ENCODE measurements at regions not wholly inside any gene's neighbourhood (a gene's known extent, or its start where the extent isn't known, plus 50 kb on each side); places are given as distances from the start of the nearest gene placed in this dataset.

GRCh38 chr3:150170852-150171520 lies 200.3 kb upstream of the PFN2 start:
- ChIA-PET POLR2A (no interaction called here), CTCF (no interaction called here)
- Histone ChIP-seq H3K79me2 (ENCODE audit: control insufficient read depth, insufficient read depth, low read length) (no peaks in the 10 kb centered on the region), H4K20me1 (ENCODE audit: control insufficient read depth, insufficient read depth, low read length, poor library complexity, severe bottlenecking) (no peaks in the 10 kb centered on the region), H3K4me2 (replicated peaks; ENCODE audit: low read depth, low read length, poor library complexity, severe bottlenecking) (no peak overlapping the region), H3K27me3 (replicated peaks in 1 of 4; ENCODE audit: control extremely low read depth in 1 of 4, control insufficient read depth in 3 of 4, insufficient read depth in 4 of 4, low read length in 3 of 4) (no peaks in the 10 kb centered on the region), H3K27ac (ENCODE audit: low read length in 2 of 2) (no peak overlapping the region), H3K4me1 (ENCODE audit: control insufficient read depth in 2 of 2, insufficient read depth in 2 of 2, low read length in 2 of 2) (no peaks in the 10 kb centered on the region), H2AFZ (ENCODE audit: insufficient read depth, low read depth, low read length, poor library complexity, severe bottlenecking) (no peak overlapping the region), H3K36me3 (replicated peaks in 1 of 2; ENCODE audit: control extremely low read depth in 1 of 2, control insufficient read depth in 1 of 2, extremely low read depth in 1 of 2, insufficient read depth in 2 of 2, low read length in 1 of 2) (no peaks in the 10 kb centered on the region), H3K4me3 (ENCODE audit: control extremely low read depth in 1 of 5, extremely low read depth in 1 of 5, insufficient read depth in 1 of 5, low read depth in 2 of 5, low read length in 4 of 5) (no peak overlapping the region), H3K9ac (ENCODE audit: low read length) (no peak overlapping the region), H3K9me3 (ENCODE audit: control extremely low read depth in 1 of 3, control insufficient read depth in 2 of 3, insufficient read depth in 1 of 3, low read length in 2 of 3) (no peaks in the 10 kb centered on the region)
- Mint-ChIP-seq H3K27ac (no peak overlapping the region), H3K27me3 (peaks cover 14% of the 10 kb centered on the region), H3K4me1 (no peaks in the 10 kb centered on the region), H3K4me3 (no peak overlapping the region), H3K9me3 (ENCODE audit: insufficient read depth) (no peaks in the 10 kb centered on the region)
- ATAC-seq (ENCODE audit: low read depth) = no peak
- TF ChIP-seq EZH2 (IDR thresholded peaks at IDR 0.05; ENCODE audit: borderline replicate concordance, insufficient read depth, low read depth, low read length, poor library complexity, severe bottlenecking) (no peak), CTCF (IDR thresholded peaks at IDR 0.05) (no peak)
- no peak for DNase-seq
- 81% methylated on average over 4 of the region's 6 CpGs for WGBS (ENCODE audit: insufficient coverage)
- intact Hi-C loops (cut with micrococcal nuclease) = no loop called here

- Mint-ChIP-seq H3K27ac (no peak overlapping the region), H3K27me3 (peaks cover 7% of the 10 kb centered on the region), H3K4me1 (no peaks in the 10 kb centered on the region), H3K4me3 (no peak overlapping the region), H3K9me3 (ENCODE audit: insufficient read depth) (no peaks in the 10 kb centered on the region)
- Histone ChIP-seq H3K4me2 (replicated peaks; ENCODE audit: low read depth, low read length, poor library complexity, severe bottlenecking) (no peak overlapping the region), H3K9ac (ENCODE audit: low read length) (no peak overlapping the region), H3K27ac (ENCODE audit: low read length in 2 of 2) (no peak overlapping the region), H3K36me3 (replicated peaks in 1 of 2; ENCODE audit: control extremely low read depth in 1 of 2, control insufficient read depth in 1 of 2, extremely low read depth in 1 of 2, insufficient read depth in 2 of 2, low read length in 1 of 2) (no peaks in the 10 kb centered on the region), H3K79me2 (ENCODE audit: control insufficient read depth, insufficient read depth, low read length) (no peaks in the 10 kb centered on the region), H4K20me1 (ENCODE audit: control insufficient read depth, insufficient read depth, low read length, poor library complexity, severe bottlenecking) (no peaks in the 10 kb centered on the region), H2AFZ (ENCODE audit: insufficient read depth, low read depth, low read length, poor library complexity, severe bottlenecking) (no peak overlapping the region), H3K4me1 (ENCODE audit: control insufficient read depth in 2 of 2, insufficient read depth in 2 of 2, low read length in 2 of 2) (no peaks in the 10 kb centered on the region), H3K27me3 (replicated peaks in 1 of 4; ENCODE audit: control extremely low read depth in 1 of 4, control insufficient read depth in 3 of 4, insufficient read depth in 4 of 4, low read length in 3 of 4) (no peaks in the 10 kb centered on the region), H3K9me3 (ENCODE audit: control extremely low read depth in 1 of 3, control insufficient read depth in 2 of 3, insufficient read depth in 1 of 3, low read length in 2 of 3) (no peaks in the 10 kb centered on the region), H3K4me3 (ENCODE audit: control extremely low read depth in 1 of 5, extremely low read depth in 1 of 5, insufficient read depth in 1 of 5, low read depth in 2 of 5, low read length in 4 of 5) (no peak overlapping the region)
- intact Hi-C loops (cut with micrococcal nuclease) = no loop called here
- ChIA-PET POLR2A (no interaction called here), CTCF (no interaction called here)
- TF ChIP-seq EZH2 (IDR thresholded peaks at IDR 0.05; ENCODE audit: borderline replicate concordance, insufficient read depth, low read depth, low read length, poor library complexity, severe bottlenecking) = no peak
- no peak for TF ChIP-seq CTCF (IDR thresholded peaks at IDR 0.05)
- DNase-seq (no peak), ATAC-seq (ENCODE audit: low read depth) (no peak)
- 0% methylated on average over 1 of the region's 5 CpGs for WGBS (ENCODE audit: insufficient coverage)
Measured at GRCh38 chr3:150169330-150169940, 198.7 kb upstream of the PFN2 start.
